Esophagus (tissue), 2 donors: ENCODE measurements at regions not wholly inside any gene's neighbourhood (a gene's known extent, or its start where the extent isn't known, plus 50 kb on each side); places are given as distances from the start of the nearest gene placed in this dataset.

Experiments
- H3K27ac ChIP-seq, 2 donors: one replicate each; pipeline ENCODE4 v1.5.1; 2013; ENCODE audit warnings: low read depth in 2 of 2, mild to moderate bottlenecking in 2 of 2, inconsistent platforms in 1 of 2, low read length in 1 of 2, moderate library complexity in 1 of 2
- H3K27me3 ChIP-seq, 2 donors: one replicate each; pipeline ENCODE4 v1.6.1; 2013; ENCODE audit warnings: low read length in 2 of 2, control low read depth in 1 of 2, mild to moderate bottlenecking in 1 of 2; ENCODE audit not compliant: insufficient read depth in 2 of 2, control insufficient read depth in 1 of 2
- H3K36me3 ChIP-seq, 2 donors: one replicate each; pipeline ENCODE4 v1.6.1; 2013; ENCODE audit warnings: low read length in 1 of 2; ENCODE audit not compliant: control insufficient read depth in 2 of 2, insufficient read depth in 2 of 2
- H3K4me1 ChIP-seq, 2 donors: one replicate each; pipeline ENCODE4 v1.6.1; 2013; ENCODE audit warnings: low read length in 1 of 2; ENCODE audit not compliant: control insufficient read depth in 2 of 2, insufficient read depth in 2 of 2
- H3K4me3 ChIP-seq, 2 donors: one replicate each; pipeline ENCODE4 v1.5.1; 2013; ENCODE audit warnings: low read length in 2 of 2, mild to moderate bottlenecking in 2 of 2, low read depth in 1 of 2, moderate library complexity in 1 of 2
- H3K9me3 ChIP-seq, 2 donors: one replicate each; pipeline ENCODE4 v1.6.1; 2013; ENCODE audit warnings: mild to moderate bottlenecking in 2 of 2, low read depth in 1 of 2, low read length in 1 of 2, moderate library complexity in 1 of 2; ENCODE audit not compliant: control insufficient read depth in 2 of 2, insufficient read depth in 1 of 2
- WGBS, 2 donors: extraction: QIAGEN DNeasy Blood & Tissue Kit; methylation state at CpG; one replicate each; pipeline ENCODE4 v1.1.7; 2013; 5-methylcytosine and 5-hydroxymethylcytosine counted together
- donor health status: healthy with polysubstance abuse.
- donor health status: Bipolar disorder and iron deficiency.

DNA sequence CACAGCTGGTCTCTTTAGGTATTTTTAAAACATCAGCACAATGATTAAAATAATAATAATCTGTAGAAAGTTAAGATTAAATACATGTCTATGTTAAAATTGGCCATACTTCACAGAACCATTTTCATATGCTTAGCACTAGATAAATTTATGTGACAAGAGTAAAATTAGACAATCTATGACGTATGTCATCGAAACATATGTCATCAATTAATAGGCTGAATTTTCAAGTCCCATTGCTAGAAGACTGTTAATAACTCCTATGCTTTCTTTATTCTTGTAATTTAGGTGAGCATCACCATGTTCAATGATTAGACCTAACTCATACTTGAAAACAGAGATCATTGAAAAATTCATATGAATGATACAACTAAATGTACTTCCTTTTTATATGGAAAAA, 593.3 kb upstream of the KCNMB2 start:
- H3K36me3 ChIP-seq, result no peaks in the 10 kb centered on the region
- no peaks in the 10 kb centered on the region for H3K27me3 ChIP-seq
- H3K27ac ChIP-seq, result no peak overlapping the region
- no peak overlapping the region for H3K4me3 ChIP-seq
- WGBS, 2 donors, result 93 to 98% methylated on average over 2 of the region's 2 CpGs
- H3K4me1 ChIP-seq, result no peaks in the 10 kb centered on the region
- no peaks in the 10 kb centered on the region for H3K9me3 ChIP-seq

DNA sequence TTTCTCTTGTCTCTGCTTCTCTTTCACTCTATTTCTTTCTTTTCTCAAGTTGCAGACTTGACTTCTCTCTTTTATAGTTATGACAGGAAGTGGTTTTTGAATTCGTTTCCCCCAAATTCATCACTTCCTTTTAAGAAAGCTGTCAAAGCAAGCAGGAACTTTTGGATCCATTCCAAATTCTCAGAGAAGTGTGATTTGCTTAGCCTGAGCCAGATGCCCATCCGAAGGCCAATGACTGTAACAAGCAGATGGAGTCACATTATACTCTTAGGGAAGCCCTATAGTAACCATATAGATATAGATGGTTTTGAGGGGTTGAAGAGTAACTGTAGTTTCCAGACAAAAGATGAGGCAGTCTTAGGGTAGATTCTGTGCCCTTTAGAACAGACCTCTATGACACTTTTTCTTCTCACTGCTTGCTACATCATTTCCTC, 592.0 kb upstream of the KCNMB2 start:
- Histone ChIP-seq H3K27me3 (no peaks in the 10 kb centered on the region), H3K4me3 (no peak overlapping the region), H3K9me3 (no peaks in the 10 kb centered on the region), H3K36me3 (no peaks in the 10 kb centered on the region), H3K27ac (no peak overlapping the region), H3K4me1 (no peaks in the 10 kb centered on the region)
- WGBS, 2 donors, result 67 to 72% methylated on average over 2 of the region's 2 CpGs

- 96% methylated on average over 7 of the region's 7 CpGs for WGBS, 2 donors
- Histone ChIP-seq H3K4me3 (no peak overlapping the region), H3K27ac (no peak overlapping the region), H3K36me3 (no peaks in the 10 kb centered on the region), H3K27me3 (no peaks in the 10 kb centered on the region), H3K9me3 (no peaks in the 10 kb centered on the region), H3K4me1 (no peaks in the 10 kb centered on the region)
These were observed 590.2 kb upstream of the KCNMB2 start for GRCh38 chr3:177946048-177946447.

- no peaks in the 10 kb centered on the region for H3K27me3 ChIP-seq
- H3K36me3 ChIP-seq, result no peaks in the 10 kb centered on the region
- H3K4me1 ChIP-seq, result no peaks in the 10 kb centered on the region
- no peak overlapping the region for H3K4me3 ChIP-seq
- 79 to 82% methylated on average over 1 of the region's 1 CpG for WGBS, 2 donors
- H3K27ac ChIP-seq, result no peak overlapping the region
- no peaks in the 10 kb centered on the region for H3K9me3 ChIP-seq
These were observed 589.7 kb upstream of the KCNMB2 start for GRCh38 chr3:177946497-177946896.

- 69 to 71% methylated on average over 3 of the region's 3 CpGs for WGBS, 2 donors
- Histone ChIP-seq H3K9me3 (no peaks in the 10 kb centered on the region), H3K36me3 (no peaks in the 10 kb centered on the region), H3K4me3 (no peak overlapping the region), H3K27me3 (no peaks in the 10 kb centered on the region), H3K27ac (no peak overlapping the region), H3K4me1 (no peaks in the 10 kb centered on the region)
These were observed 589.3 kb upstream of the KCNMB2 start for GRCh38 chr3:177946936-177947335.

DNA sequence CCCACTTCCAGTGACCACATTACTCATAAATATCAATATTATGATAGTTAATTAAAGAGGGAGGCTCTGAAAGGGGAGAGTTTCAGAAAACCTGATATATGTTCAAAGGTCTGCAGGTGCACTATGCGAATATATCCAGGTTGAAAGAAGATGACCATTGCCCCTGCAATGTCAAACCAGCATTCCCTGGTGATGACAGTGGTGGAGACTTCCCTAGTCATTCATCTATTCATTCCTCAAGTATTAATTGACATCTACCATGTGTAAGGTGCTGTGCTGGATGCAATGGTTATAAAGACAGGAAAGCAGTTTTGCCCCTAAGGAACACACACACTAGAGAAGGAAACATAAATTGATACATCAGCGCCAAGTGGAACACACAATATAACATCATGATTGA, 588.3 kb upstream of the KCNMB2 start:
- WGBS, 2 donors, result 95 to 96% methylated on average over 2 of the region's 2 CpGs
- Histone ChIP-seq H3K27me3 (no peaks in the 10 kb centered on the region), H3K4me1 (no peaks in the 10 kb centered on the region), H3K9me3 (no peaks in the 10 kb centered on the region), H3K36me3 (no peaks in the 10 kb centered on the region), H3K27ac (no peak overlapping the region), H3K4me3 (no peak overlapping the region)

- no peak overlapping the region for H3K27ac ChIP-seq
- H3K27me3 ChIP-seq, result no peaks in the 10 kb centered on the region
- H3K9me3 ChIP-seq, result no peaks in the 10 kb centered on the region
- 93 to 95% methylated on average over 4 of the region's 4 CpGs for WGBS, 2 donors
- no peak overlapping the region for H3K4me3 ChIP-seq
- no peaks in the 10 kb centered on the region for H3K4me1 ChIP-seq
- H3K36me3 ChIP-seq, result no peaks in the 10 kb centered on the region
These were observed 587.4 kb upstream of the KCNMB2 start for GRCh38 chr3:177948716-177949425.

DNA sequence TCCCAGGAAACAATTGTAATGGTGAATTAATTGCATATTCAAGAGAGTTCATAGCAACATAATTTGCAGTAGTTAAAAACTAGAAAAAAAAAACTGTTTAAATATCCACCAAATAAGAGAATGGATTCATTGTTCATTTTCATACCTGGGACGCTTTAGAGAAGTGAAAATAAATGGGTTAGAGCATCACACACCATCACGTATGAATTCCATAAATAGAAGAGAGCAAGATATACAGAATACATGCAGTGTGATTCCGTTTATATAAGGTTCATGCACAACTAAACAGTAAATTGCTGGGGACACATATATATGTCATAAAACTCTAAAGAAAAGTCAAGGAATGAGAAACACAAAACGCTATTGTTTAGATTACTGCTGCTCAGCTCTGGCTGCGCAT, 577.0 kb upstream of the KCNMB2 start:
- no peaks in the 10 kb centered on the region for H3K27me3 ChIP-seq
- no peak overlapping the region for H3K4me3 ChIP-seq
- no peak overlapping the region for H3K27ac ChIP-seq
- no peaks in the 10 kb centered on the region for H3K36me3 ChIP-seq
- no peaks in the 10 kb centered on the region for H3K4me1 ChIP-seq
- H3K9me3 ChIP-seq, result no peaks in the 10 kb centered on the region
- WGBS, 2 donors, result 88 to 90% methylated on average over 5 of the region's 5 CpGs

- no peaks in the 10 kb centered on the region for H3K9me3 ChIP-seq
- no peak overlapping the region for H3K4me3 ChIP-seq
- H3K4me1 ChIP-seq, result no peaks in the 10 kb centered on the region
- H3K27me3 ChIP-seq, result no peaks in the 10 kb centered on the region
- H3K36me3 ChIP-seq, result no peaks in the 10 kb centered on the region
- H3K27ac ChIP-seq, result no peak overlapping the region
- 56 to 69% methylated on average over 2 of the region's 2 CpGs for WGBS, 2 donors
These were observed 576.2 kb upstream of the KCNMB2 start for GRCh38 chr3:177960014-177960413.

DNA sequence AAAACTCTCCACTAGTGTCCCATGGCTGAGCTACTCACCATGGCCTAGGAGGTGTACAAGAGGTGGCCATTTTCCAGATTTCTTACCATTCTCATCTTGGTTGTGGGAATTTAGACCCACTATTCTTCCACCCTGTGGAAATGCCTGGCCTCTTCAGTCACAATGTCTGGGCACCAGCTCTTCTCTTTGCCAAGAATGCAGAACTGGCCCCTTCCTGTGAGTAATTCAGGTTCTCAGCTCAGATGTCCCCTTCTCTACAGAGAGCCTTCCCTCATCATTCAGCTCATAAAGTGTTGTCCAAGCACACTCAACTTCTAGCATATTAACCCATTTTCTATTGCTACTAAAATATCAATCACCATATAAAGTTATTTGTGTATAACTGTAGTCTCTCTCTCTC, 575.5 kb upstream of the KCNMB2 start:
- Histone ChIP-seq H3K9me3 (no peaks in the 10 kb centered on the region), H3K4me1 (no peaks in the 10 kb centered on the region), H3K27ac (no peak overlapping the region), H3K36me3 (no peaks in the 10 kb centered on the region), H3K4me3 (no peak overlapping the region), H3K27me3 (no peaks in the 10 kb centered on the region)
